Stimulated activated naive CD8-positive, alpha-beta T cell treated with anti-CD3 and anti-CD28 coated beads, Interleukin-15, amount 100 ng/mL, for 72 hours (primary cell): ENCODE measurements at regions not wholly inside any gene's neighbourhood (a gene's known extent, or its start where the extent isn't known, plus 50 kb on each side); places are given as distances from the start of the nearest gene placed in this dataset.
"Not testable (repeated sequence)": the region's sequence is repeated elsewhere in the genome, so short reads cannot be mapped to it uniquely, and the experiment has no call there.

Source experiments
- ATAC-seq: fragments of 150-1000 bp; cut with Tn5 transposase; 2 replicates; pipeline ENCODE4 v1.10.0; 2021; ENCODE audit warnings: mild to moderate bottlenecking, moderate library complexity
- DNase-seq, 2 donors: peaks; one replicate each; pipeline ENCODE4 v3.0.0; 2021 to 2022
- H3K27ac Mint-ChIP-seq, 2 donors: one replicate each; pipeline ENCODE4 v1.8.0; 2022; ENCODE audit warnings: mild to moderate bottlenecking in 2 of 2, mixed read lengths in 2 of 2, moderate library complexity in 2 of 2
- H3K27me3 Mint-ChIP-seq: one replicate; pipeline ENCODE4 v1.8.0; 2022; ENCODE audit warnings: mixed read lengths
- H3K4me1 Mint-ChIP-seq: one replicate; pipeline ENCODE4 v1.8.0; 2022; ENCODE audit warnings: mild to moderate bottlenecking, mixed read lengths
- H3K4me3 Mint-ChIP-seq, 2 donors: one replicate each; pipeline ENCODE4 v1.8.0; 2022; ENCODE audit warnings: mild to moderate bottlenecking in 2 of 2, mixed read lengths in 2 of 2, moderate library complexity in 1 of 2
- H3K9me3 Mint-ChIP-seq, 2 donors: one replicate each; pipeline ENCODE4 v1.8.0; 2022; ENCODE audit warnings: mixed read lengths in 2 of 2

GRCh38 chr6:114659513-114659912 is 316.7 kb upstream of the HS3ST5 start:
- ATAC-seq (no peak), DNase-seq (no peak)
- H3K9me3 Mint-ChIP-seq: peaks cover 8 to 19% of the 10 kb centered on the region in 2 donors
- H3K4me3 Mint-ChIP-seq: no peak overlapping the region
- no peak overlapping the region for H3K27ac Mint-ChIP-seq
- no peaks in the 10 kb centered on the region for H3K4me1 Mint-ChIP-seq
- no peaks in the 10 kb centered on the region for H3K27me3 Mint-ChIP-seq

GRCh38 chr6:114651611-114652010 is 308.8 kb upstream of the HS3ST5 start:
- ATAC-seq (no peak), DNase-seq (no peak)
- no peaks in the 10 kb centered on the region for H3K9me3 Mint-ChIP-seq
- no peak overlapping the region for H3K27ac Mint-ChIP-seq
- H3K4me3 Mint-ChIP-seq: no peak overlapping the region
- H3K4me1 Mint-ChIP-seq: no peaks in the 10 kb centered on the region
- H3K27me3 Mint-ChIP-seq: no peaks in the 10 kb centered on the region

- Mint-ChIP-seq H3K9me3 (no peaks in the 10 kb centered on the region), H3K4me3 (no peak overlapping the region), H3K27ac (no peak overlapping the region), H3K4me1 (no peaks in the 10 kb centered on the region), H3K27me3 (no peaks in the 10 kb centered on the region)
- DNase-seq (no peak), ATAC-seq (no peak)
Observed at GRCh38 chr6:114650891-114651290, 308.1 kb upstream of the HS3ST5 start.

- DNase-seq (no peak), ATAC-seq (no peak)
- H3K4me1 Mint-ChIP-seq: no peaks in the 10 kb centered on the region
- H3K27ac Mint-ChIP-seq: no peak overlapping the region
- no peak overlapping the region for H3K4me3 Mint-ChIP-seq
- no peaks in the 10 kb centered on the region for H3K9me3 Mint-ChIP-seq
- no peaks in the 10 kb centered on the region for H3K27me3 Mint-ChIP-seq
Observed at GRCh38 chr6:114649298-114649697, 306.5 kb upstream of the HS3ST5 start.

- H3K4me1 Mint-ChIP-seq: no peaks in the 10 kb centered on the region
- DNase-seq: no peak
- no peaks in the 10 kb centered on the region for H3K27me3 Mint-ChIP-seq
- H3K27ac Mint-ChIP-seq: no peak overlapping the region
- H3K4me3 Mint-ChIP-seq: no peak overlapping the region
- ATAC-seq: no peak
- H3K9me3 Mint-ChIP-seq: no peaks in the 10 kb centered on the region
Observed at GRCh38 chr6:114648847-114649246, 306.0 kb upstream of the HS3ST5 start.

GRCh38 chr6:114638341-114638740 is 295.5 kb upstream of the HS3ST5 start:
- no peak for DNase-seq
- no peak for ATAC-seq
- no peak overlapping the region for H3K4me3 Mint-ChIP-seq
- H3K4me1 Mint-ChIP-seq: no peaks in the 10 kb centered on the region
- H3K27ac Mint-ChIP-seq: no peak overlapping the region
- no peaks in the 10 kb centered on the region for H3K9me3 Mint-ChIP-seq
- H3K27me3 Mint-ChIP-seq: no peaks in the 10 kb centered on the region

GRCh38 chr6:114634016-114634415 is 291.2 kb upstream of the HS3ST5 start:
- H3K27me3 Mint-ChIP-seq: no peaks in the 10 kb centered on the region
- no peak for DNase-seq
- H3K4me3 Mint-ChIP-seq: no peak overlapping the region
- ATAC-seq: no peak
- no peaks in the 10 kb centered on the region for H3K4me1 Mint-ChIP-seq
- H3K9me3 Mint-ChIP-seq: peaks cover 0 to 5% of the 10 kb centered on the region in 2 donors
- H3K27ac Mint-ChIP-seq: no peak overlapping the region

- not testable (repeated sequence) for DNase-seq, H3K27ac Mint-ChIP-seq, H3K4me1 Mint-ChIP-seq, H3K27me3 Mint-ChIP-seq, ATAC-seq, H3K4me3 Mint-ChIP-seq
- peaks cover 16 to 28% of the 10 kb centered on the region in 2 donors for H3K9me3 Mint-ChIP-seq
Observed at GRCh38 chr6:114626226-114626625, 283.4 kb upstream of the HS3ST5 start.

- no peak for DNase-seq
- H3K4me1 Mint-ChIP-seq: no peaks in the 10 kb centered on the region
- no peaks in the 10 kb centered on the region for H3K27me3 Mint-ChIP-seq
- H3K27ac Mint-ChIP-seq: no peak overlapping the region
- H3K9me3 Mint-ChIP-seq: peaks cover 0 to 14% of the 10 kb centered on the region in 2 donors
- H3K4me3 Mint-ChIP-seq: no peak overlapping the region
- ATAC-seq: no peak
Observed at GRCh38 chr6:114619621-114620200, 276.9 kb upstream of the HS3ST5 start.

- no peak for ATAC-seq
- DNase-seq: no peak
- no peak overlapping the region for H3K27ac Mint-ChIP-seq
- H3K4me1 Mint-ChIP-seq: no peaks in the 10 kb centered on the region
- no peak overlapping the region for H3K4me3 Mint-ChIP-seq
- no peaks in the 10 kb centered on the region for H3K27me3 Mint-ChIP-seq
- H3K9me3 Mint-ChIP-seq: peaks cover 5 to 6% of the 10 kb centered on the region in 2 donors
Observed at GRCh38 chr6:114611696-114612095, 268.9 kb upstream of the HS3ST5 start.

GRCh38 chr6:114608091-114608490 is 265.3 kb upstream of the HS3ST5 start:
- DNase-seq (no peak), ATAC-seq (no peak)
- peaks cover 5% of the 10 kb centered on the region in 2 donors for H3K9me3 Mint-ChIP-seq
- H3K27me3 Mint-ChIP-seq: no peaks in the 10 kb centered on the region
- no peak overlapping the region for H3K4me3 Mint-ChIP-seq
- no peak overlapping the region for H3K27ac Mint-ChIP-seq
- H3K4me1 Mint-ChIP-seq: no peaks in the 10 kb centered on the region

- Mint-ChIP-seq H3K27ac (no peak overlapping the region), H3K4me3 (no peak overlapping the region), H3K27me3 (no peaks in the 10 kb centered on the region), H3K4me1 (no peaks in the 10 kb centered on the region), H3K9me3 (peaks cover 3 to 8% of the 10 kb centered on the region in 2 donors)
- no peak for DNase-seq
- ATAC-seq: no peak
Observed at GRCh38 chr6:114605656-114606055, 262.8 kb upstream of the HS3ST5 start.

- H3K4me3 Mint-ChIP-seq: no peak overlapping the region
- H3K9me3 Mint-ChIP-seq: peaks cover 0 to 8% of the 10 kb centered on the region in 2 donors
- H3K4me1 Mint-ChIP-seq: no peaks in the 10 kb centered on the region
- DNase-seq (no peak), ATAC-seq (no peak)
- H3K27me3 Mint-ChIP-seq: no peaks in the 10 kb centered on the region
- no peak overlapping the region for H3K27ac Mint-ChIP-seq
Observed at GRCh38 chr6:114600381-114600780, 257.6 kb upstream of the HS3ST5 start.

- no peak for DNase-seq
- no peaks in the 10 kb centered on the region for H3K4me1 Mint-ChIP-seq
- no peaks in the 10 kb centered on the region for H3K27me3 Mint-ChIP-seq
- H3K9me3 Mint-ChIP-seq: peaks cover 0 to 5% of the 10 kb centered on the region in 2 donors
- no peak for ATAC-seq
- no peak overlapping the region for H3K4me3 Mint-ChIP-seq
- no peak overlapping the region for H3K27ac Mint-ChIP-seq
Observed at GRCh38 chr6:114595591-114595990, 252.8 kb upstream of the HS3ST5 start.

- Mint-ChIP-seq H3K9me3 (peaks cover 1 to 5% of the 10 kb centered on the region in 2 donors), H3K27ac (no peak overlapping the region), H3K4me1 (no peaks in the 10 kb centered on the region), H3K4me3 (no peak overlapping the region), H3K27me3 (no peaks in the 10 kb centered on the region)
- DNase-seq (no peak), ATAC-seq (no peak)
Observed at GRCh38 chr6:114595186-114595585, 252.4 kb upstream of the HS3ST5 start.

GRCh38 chr6:114592506-114592905 is 249.7 kb upstream of the HS3ST5 start:
- Mint-ChIP-seq H3K27ac (no peak overlapping the region), H3K4me3 (no peak overlapping the region), H3K9me3 (peaks cover 4 to 5% of the 10 kb centered on the region in 2 donors), H3K4me1 (no peaks in the 10 kb centered on the region), H3K27me3 (no peaks in the 10 kb centered on the region)
- DNase-seq (no peak), ATAC-seq (no peak)

GRCh38 chr6:114588726-114589125 is 245.9 kb upstream of the HS3ST5 start:
- DNase-seq: no peak
- no peaks in the 10 kb centered on the region for H3K27me3 Mint-ChIP-seq
- H3K27ac Mint-ChIP-seq: no peak overlapping the region
- ATAC-seq: no peak
- H3K9me3 Mint-ChIP-seq: peaks cover 0 to 4% of the 10 kb centered on the region in 2 donors
- no peak overlapping the region for H3K4me3 Mint-ChIP-seq
- H3K4me1 Mint-ChIP-seq: no peaks in the 10 kb centered on the region
